AG09319 (cell line): ENCODE measurements at regions not wholly inside any gene's neighbourhood (a gene's known extent, or its start where the extent isn't known, plus 50 kb on each side); places are given as distances from the start of the nearest gene placed in this dataset.

Experiments used
- DNase-seq: peaks from one replicate; pipeline ENCODE4 v3.0.0-alpha.2; 2010; ENCODE audit warnings: low read depth; ENCODE audit errors: extremely low read depth
- TF ChIP-seq, protein P1 (sequence below): IDR thresholded peaks from 2 replicates; pipeline ENCODE4 v1.5.1; 2011; ENCODE audit warnings: low read depth, mild to moderate bottlenecking, inconsistent platforms, low read length, moderate library complexity

DNA sequence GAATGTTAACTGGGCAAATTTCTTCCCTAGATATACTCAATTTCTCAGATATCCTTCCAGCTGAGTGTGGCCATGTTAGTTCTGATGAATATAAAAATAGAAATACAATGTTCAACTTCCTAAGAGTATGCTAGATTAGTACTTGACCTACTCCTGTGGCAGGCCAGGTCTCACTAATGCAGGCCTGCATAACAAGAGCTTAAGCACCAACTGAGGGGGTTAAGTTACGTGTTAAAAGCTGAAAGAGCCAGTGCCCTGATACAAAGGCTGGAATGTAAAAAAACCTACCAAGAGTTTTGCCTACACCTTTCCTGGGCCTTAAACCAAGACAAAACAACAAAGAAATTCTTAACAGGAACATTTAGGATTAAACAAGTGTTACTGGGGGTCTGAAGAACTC lies 102.8 kb downstream of the MRPS30 start:
- no peak for DNase-seq
- TF ChIP-seq, protein P1, sequence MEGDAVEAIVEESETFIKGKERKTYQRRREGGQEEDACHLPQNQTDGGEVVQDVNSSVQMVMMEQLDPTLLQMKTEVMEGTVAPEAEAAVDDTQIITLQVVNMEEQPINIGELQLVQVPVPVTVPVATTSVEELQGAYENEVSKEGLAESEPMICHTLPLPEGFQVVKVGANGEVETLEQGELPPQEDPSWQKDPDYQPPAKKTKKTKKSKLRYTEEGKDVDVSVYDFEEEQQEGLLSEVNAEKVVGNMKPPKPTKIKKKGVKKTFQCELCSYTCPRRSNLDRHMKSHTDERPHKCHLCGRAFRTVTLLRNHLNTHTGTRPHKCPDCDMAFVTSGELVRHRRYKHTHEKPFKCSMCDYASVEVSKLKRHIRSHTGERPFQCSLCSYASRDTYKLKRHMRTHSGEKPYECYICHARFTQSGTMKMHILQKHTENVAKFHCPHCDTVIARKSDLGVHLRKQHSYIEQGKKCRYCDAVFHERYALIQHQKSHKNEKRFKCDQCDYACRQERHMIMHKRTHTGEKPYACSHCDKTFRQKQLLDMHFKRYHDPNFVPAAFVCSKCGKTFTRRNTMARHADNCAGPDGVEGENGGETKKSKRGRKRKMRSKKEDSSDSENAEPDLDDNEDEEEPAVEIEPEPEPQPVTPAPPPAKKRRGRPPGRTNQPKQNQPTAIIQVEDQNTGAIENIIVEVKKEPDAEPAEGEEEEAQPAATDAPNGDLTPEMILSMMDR = no peak

DNA sequence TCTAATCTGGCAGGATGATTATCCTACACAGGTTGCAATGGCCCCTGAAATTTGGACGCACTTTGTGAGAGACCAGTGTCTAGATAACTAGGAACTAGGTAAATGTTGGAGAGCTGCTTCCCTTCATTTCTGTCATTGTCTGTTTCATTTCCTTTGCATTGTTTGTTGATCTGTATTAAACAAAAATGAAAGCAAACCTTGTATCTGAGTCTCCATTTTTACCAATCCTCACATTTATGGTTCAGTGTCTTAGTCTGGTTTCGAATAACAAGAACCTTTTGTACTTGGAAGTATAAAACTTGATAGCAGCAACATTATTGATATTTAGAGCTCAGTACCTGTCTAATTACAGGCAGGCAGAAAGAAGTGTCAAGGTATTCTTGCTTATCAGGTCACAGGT lies 105.5 kb downstream of the MRPS30 start:
- DNase-seq = no peak
- TF ChIP-seq, protein P1 = no peak

DNA sequence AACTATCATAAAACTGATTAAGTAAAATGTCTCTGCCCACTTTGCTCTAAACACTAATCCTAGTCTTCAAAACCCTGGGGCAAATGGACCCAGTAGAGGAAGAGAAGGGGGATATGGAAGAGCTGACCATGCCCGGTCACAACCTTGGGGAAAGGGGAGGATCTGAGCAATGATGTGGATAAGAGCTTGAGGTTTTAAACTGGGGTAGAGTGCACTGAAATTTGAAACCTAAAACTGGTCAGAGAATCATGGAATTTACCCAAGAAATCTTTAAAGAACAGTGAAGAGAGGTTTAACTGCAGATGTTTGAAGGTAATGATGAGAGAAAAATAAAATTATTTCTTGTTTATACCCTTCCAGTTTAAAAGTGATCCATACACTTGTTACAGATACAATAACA lies 110.8 kb downstream of the MRPS30 start:
- no peak for DNase-seq
- TF ChIP-seq, protein P1 = no peak

DNA sequence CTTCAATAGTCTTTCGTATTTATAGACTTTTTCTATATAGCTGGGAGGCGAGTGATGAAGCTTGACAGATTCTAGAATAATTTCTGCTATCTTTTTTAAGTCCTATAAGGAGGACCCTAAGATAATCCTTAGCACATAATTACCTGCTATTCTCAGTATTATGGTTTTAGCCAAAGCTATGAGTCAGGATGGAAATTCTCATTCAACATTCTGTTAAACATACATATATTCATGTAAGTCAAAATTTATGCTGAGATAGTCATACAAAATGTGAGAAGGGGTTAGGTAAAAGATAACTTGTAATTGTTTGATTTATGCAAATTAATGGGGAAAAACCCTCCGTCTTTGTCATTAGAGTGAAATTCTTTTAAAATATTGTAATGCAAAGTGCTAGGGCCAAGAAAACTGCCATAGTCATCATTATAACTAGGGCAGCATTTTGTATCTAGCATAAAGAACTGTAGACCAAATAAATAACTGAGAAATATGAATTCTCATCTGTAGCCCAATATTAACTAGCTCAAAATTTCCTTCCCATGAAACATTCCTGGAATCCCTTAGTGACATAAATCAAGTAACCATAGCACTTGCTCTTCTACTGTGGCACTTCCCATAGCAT lies 118.5 kb downstream of the MRPS30 start:
- TF ChIP-seq, protein P1 = no peak
- DNase-seq = no peak

DNA sequence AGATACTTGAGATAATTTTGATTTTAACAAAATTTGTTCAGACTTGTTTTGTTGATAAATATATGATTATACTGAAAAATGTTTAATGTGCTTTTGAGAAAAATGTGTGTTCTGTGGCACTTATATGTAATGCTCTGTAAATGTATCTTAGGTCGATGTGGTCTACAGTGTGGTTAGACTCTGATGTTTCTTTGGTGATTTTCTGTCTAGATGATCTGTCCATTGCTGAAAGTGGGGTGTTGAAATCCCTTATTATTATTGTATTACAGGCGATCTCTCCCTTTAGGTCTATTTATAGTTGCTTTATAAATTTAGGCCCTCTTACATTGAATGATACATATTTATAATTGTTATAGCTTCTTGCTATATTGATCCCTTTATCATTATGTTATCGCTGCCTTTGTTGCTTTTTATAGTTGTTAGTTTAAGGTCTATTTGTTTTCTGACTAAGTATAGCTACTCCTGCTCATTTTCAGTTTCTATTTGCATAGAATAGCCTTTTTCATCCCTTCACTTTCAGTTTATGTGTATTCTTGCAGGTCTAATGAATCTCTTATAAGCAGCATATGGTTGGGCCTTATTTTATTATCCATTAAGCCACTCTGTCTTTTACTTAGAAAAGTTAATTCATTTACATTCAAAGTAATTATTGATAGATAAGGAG lies 124.3 kb downstream of the MRPS30 start:
- no peak for DNase-seq
- TF ChIP-seq, protein P1 = no peak

DNA sequence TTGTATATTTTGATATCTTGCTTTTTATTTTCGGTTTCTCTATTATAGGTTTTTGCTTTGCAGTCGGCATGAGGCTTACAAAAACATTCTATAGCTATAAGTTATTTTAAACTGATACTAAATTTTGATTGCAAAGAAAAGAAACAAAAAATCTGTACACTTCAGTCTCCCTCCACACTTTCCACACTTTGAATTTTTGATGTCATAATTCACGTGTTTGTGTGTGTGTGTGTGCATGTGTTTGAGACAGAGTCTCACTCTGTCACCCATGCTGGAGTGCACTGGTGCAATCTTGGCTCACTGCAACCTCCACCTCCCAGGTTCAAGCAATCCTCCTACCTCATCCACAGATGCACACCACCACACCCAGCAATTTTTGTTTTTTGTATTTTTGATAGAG lies 124.9 kb downstream of the MRPS30 start:
- no peak for DNase-seq
- TF ChIP-seq, protein P1 = no peak

DNA sequence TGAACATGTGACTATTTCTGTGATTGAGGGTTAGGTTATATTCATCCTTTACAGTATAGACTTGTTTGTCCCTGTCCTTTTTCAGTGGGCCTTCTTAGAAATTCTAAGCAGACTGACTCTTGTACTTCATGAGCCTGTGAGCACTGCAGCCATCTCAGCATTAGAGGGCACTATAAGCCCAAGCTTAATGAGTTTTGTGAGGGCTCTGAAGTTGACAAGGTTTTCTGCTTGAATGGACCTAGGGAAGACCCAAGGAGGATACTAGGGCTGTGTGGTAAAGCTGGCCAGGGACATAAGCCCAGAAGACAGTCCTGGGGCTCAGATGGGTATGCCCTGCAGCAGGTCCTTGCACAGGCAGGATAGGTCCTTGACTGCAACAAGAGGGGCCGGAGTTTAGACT lies 126.5 kb downstream of the MRPS30 start:
- no peak for DNase-seq
- TF ChIP-seq, protein P1 = peak; percentile 52
